ENCODE measurements at regions not wholly inside any gene's neighbourhood (a gene's known extent, or its start where the extent isn't known, plus 50 kb on each side); places are given as distances from the start of the nearest gene placed in this dataset.

DNA sequence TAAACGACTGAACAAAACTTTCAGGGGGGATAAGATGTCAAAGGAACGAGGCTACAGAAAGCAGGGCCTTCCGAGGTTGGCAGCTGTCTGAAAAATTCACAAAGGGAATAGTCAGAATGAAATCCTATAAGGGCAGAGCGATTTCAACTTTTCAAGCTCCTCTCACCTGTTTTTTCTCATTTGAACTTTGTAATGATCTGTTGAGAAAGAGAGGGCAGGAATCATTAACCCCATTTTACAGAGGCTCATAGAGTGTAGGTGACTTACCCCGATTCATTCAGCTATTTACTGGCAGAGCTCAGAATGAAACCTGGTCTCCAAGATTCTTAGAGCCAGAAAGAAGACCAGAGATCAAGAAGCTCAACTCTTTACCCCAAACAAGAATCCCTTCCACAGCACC lies 266.1 kb upstream of the ARID1B start:
- WGBS (ENCODE audit: missing lambda C conversion rate), result 8% methylated on average over 5 of the region's 5 CpGs
- Histone ChIP-seq H3K27ac (no peak overlapping the region), H3K4me1 (no peaks in the 10 kb centered on the region), H3K9me3 (no peaks in the 10 kb centered on the region), H3K4me3 (no peak overlapping the region), H3K4me2 (no peak overlapping the region)
- no peak for TF ChIP-seq SMC3 (IDR thresholded peaks at IDR 0.05)
- no peak for TF ChIP-seq BHLHE40 (IDR thresholded peaks at IDR 0.05; ENCODE audit: low read depth, low read length)
- TF ChIP-seq FOXS1 (CRISPR knock-in tag; IDR thresholded peaks at IDR 0.05), result no peak
- no peak for TF ChIP-seq MAFK (IDR thresholded peaks at IDR 0.05; ENCODE audit: partially characterized antibody)
- no peak for TF ChIP-seq FOSB (CRISPR knock-in tag; IDR thresholded peaks at IDR 0.05)
- no peak for TF ChIP-seq FOSL2 (IDR thresholded peaks at IDR 0.05)
- no peak for TF ChIP-seq FOSL2 (CRISPR knock-in tag; IDR thresholded peaks at IDR 0.05)
- no peak for TF ChIP-seq RNF2 (IDR thresholded peaks at IDR 0.05; ENCODE audit: borderline replicate concordance, low read depth)
- no peak for TF ChIP-seq MYC (IDR thresholded peaks at IDR 0.05; ENCODE audit: borderline replicate concordance, low read length)
- TF ChIP-seq, protein P1, sequence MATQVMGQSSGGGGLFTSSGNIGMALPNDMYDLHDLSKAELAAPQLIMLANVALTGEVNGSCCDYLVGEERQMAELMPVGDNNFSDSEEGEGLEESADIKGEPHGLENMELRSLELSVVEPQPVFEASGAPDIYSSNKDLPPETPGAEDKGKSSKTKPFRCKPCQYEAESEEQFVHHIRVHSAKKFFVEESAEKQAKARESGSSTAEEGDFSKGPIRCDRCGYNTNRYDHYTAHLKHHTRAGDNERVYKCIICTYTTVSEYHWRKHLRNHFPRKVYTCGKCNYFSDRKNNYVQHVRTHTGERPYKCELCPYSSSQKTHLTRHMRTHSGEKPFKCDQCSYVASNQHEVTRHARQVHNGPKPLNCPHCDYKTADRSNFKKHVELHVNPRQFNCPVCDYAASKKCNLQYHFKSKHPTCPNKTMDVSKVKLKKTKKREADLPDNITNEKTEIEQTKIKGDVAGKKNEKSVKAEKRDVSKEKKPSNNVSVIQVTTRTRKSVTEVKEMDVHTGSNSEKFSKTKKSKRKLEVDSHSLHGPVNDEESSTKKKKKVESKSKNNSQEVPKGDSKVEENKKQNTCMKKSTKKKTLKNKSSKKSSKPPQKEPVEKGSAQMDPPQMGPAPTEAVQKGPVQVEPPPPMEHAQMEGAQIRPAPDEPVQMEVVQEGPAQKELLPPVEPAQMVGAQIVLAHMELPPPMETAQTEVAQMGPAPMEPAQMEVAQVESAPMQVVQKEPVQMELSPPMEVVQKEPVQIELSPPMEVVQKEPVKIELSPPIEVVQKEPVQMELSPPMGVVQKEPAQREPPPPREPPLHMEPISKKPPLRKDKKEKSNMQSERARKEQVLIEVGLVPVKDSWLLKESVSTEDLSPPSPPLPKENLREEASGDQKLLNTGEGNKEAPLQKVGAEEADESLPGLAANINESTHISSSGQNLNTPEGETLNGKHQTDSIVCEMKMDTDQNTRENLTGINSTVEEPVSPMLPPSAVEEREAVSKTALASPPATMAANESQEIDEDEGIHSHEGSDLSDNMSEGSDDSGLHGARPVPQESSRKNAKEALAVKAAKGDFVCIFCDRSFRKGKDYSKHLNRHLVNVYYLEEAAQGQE (IDR thresholded peaks at IDR 0.05), result no peak
- TF ChIP-seq, protein P2, sequence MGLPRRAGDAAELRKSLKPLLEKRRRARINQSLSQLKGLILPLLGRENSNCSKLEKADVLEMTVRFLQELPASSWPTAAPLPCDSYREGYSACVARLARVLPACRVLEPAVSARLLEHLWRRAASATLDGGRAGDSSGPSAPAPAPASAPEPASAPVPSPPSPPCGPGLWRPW (IDR thresholded peaks at IDR 0.05), result no peak
- no peak for TF ChIP-seq GATA3 (IDR thresholded peaks at IDR 0.05; ENCODE audit: borderline replicate concordance)
- no peak for TF ChIP-seq RAD21 (conservative IDR thresholded peaks at IDR 0.05 in 1 of 2, IDR thresholded peaks at IDR 0.05 in 1 of 2)
- no peak for TF ChIP-seq NR3C1 (IDR thresholded peaks at IDR 0.05)
- no peak for TF ChIP-seq PHF8 (IDR thresholded peaks at IDR 0.05; ENCODE audit: borderline replicate concordance, low read depth)
- TF ChIP-seq KDM1A (IDR thresholded peaks at IDR 0.05; ENCODE audit: low read depth), result no peak
- no peak for TF ChIP-seq EHF (CRISPR knock-in tag; IDR thresholded peaks at IDR 0.05)
- TF ChIP-seq EHMT2 (IDR thresholded peaks at IDR 0.05; ENCODE audit: low read depth), result no peak
- no peak for TF ChIP-seq CHD2 (IDR thresholded peaks at IDR 0.05; ENCODE audit: low read length, partially characterized antibody)
- no peak for ATAC-seq
- no peak for FAIRE-seq
- no peak for DNase-seq (ENCODE audit: low read depth in 1 of 2, low spot score in 1 of 2)
- CTCF ChIA-PET, result no interaction called here
- POLR2A ChIA-PET, result no interaction called here

DNA sequence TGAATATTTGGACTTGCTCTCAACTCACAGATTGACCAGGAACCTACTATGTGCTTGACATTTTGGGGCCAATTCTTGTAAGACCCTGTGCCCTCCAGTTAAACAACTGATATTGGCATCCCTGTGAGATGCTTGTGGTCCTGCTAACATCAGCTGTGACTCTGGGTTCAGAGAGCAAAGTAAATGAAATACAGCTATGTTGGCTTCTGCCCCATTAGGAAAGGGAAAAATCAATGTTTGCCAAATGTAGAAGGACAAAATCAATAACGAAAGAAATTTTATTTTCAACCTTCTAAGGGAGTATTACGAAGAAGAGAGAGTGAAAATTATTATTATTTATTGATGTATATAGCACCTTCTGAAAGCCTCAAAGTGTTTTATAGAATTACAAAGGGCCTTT lies 266.9 kb upstream of the ARID1B start:
- ATAC-seq, result no peak
- Histone ChIP-seq H3K4me1 (no peaks in the 10 kb centered on the region), H3K9me3 (no peaks in the 10 kb centered on the region), H3K4me2 (no peak overlapping the region), H3K27ac (no peak overlapping the region), H3K4me3 (no peak overlapping the region)
- TF ChIP-seq TP53 (CRISPR knock-in tag; IDR thresholded peaks at IDR 0.05) (no peak), POLR2A (IDR thresholded peaks at IDR 0.05; ENCODE audit: low read length) (no peak), ZSCAN20 (CRISPR knock-in tag; IDR thresholded peaks at IDR 0.05) (no peak), CEBPB (IDR thresholded peaks at IDR 0.05) (no peak), RNF2 (IDR thresholded peaks at IDR 0.05; ENCODE audit: borderline replicate concordance, low read depth) (no peak), MAFK (IDR thresholded peaks at IDR 0.05; ENCODE audit: partially characterized antibody) (no peak), SREBF2 (IDR thresholded peaks at IDR 0.05) (no peak)
- 21% methylated on average over 2 of the region's 2 CpGs for WGBS (ENCODE audit: missing lambda C conversion rate)
- ChIA-PET POLR2A (no interaction called here), CTCF (no interaction called here)
- no peak for FAIRE-seq
- DNase-seq (ENCODE audit: low read depth in 1 of 2, low spot score in 1 of 2), result no peak

DNA sequence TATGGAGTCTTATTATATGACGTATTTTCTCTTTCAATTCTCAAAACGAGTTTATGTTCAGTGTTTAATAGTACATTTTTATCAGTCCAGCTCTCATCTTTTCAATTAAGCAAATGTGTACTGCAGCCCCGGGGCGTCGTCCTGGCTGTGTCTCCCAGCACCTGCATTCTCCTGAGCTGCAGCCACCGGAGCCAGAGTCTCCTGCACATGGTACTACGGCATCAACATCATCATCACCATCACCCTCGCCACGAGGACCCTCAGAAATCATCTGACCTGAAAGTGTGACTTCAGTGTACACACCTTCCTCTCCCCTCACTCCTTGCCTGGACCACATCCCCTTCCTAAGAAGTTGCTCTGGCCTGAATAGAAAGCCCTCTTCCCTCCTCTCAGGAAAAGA lies 267.7 kb upstream of the ARID1B start:
- ATAC-seq (no peak), DNase-seq (ENCODE audit: low read depth in 1 of 2, low spot score in 1 of 2) (no peak), FAIRE-seq (no peak)
- ChIA-PET POLR2A (no interaction called here), CTCF (no interaction called here)
- TF ChIP-seq SREBF2 (IDR thresholded peaks at IDR 0.05), result no peak
- no peak for TF ChIP-seq KDM1A (IDR thresholded peaks at IDR 0.05; ENCODE audit: low read depth)
- TF ChIP-seq KDM5A (IDR thresholded peaks at IDR 0.05), result no peak
- no peak for TF ChIP-seq RFX5 (IDR thresholded peaks at IDR 0.05)
- TF ChIP-seq, protein P3, sequence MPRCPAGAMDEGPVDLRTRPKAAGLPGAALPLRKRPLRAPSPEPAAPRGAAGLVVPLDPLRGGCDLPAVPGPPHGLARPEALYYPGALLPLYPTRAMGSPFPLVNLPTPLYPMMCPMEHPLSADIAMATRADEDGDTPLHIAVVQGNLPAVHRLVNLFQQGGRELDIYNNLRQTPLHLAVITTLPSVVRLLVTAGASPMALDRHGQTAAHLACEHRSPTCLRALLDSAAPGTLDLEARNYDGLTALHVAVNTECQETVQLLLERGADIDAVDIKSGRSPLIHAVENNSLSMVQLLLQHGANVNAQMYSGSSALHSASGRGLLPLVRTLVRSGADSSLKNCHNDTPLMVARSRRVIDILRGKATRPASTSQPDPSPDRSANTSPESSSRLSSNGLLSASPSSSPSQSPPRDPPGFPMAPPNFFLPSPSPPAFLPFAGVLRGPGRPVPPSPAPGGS (IDR thresholded peaks at IDR 0.05), result no peak
- TF ChIP-seq CBX8 (IDR thresholded peaks at IDR 0.05), result no peak
- TF ChIP-seq HOXB13 (CRISPR knock-in tag; IDR thresholded peaks at IDR 0.05; ENCODE audit: low read depth), result no peak
- no peak for TF ChIP-seq ZC3H11A (IDR thresholded peaks at IDR 0.05)
- no peak for TF ChIP-seq RCOR1 (IDR thresholded peaks at IDR 0.05; ENCODE audit: low read depth, low read length)
- TF ChIP-seq FOSL2 (IDR thresholded peaks at IDR 0.05), result no peak
- no peak for TF ChIP-seq FOSL2 (CRISPR knock-in tag; IDR thresholded peaks at IDR 0.05)
- TF ChIP-seq RNF2 (IDR thresholded peaks at IDR 0.05; ENCODE audit: borderline replicate concordance, low read depth), result no peak
- TF ChIP-seq, protein P2 (IDR thresholded peaks at IDR 0.05), result no peak
- no peak overlapping the region for H3K4me2 ChIP-seq
- no peak overlapping the region for H3K4me3 ChIP-seq
- H3K4me1 ChIP-seq, result no peaks in the 10 kb centered on the region
- WGBS (ENCODE audit: missing lambda C conversion rate), result 30% methylated on average over 8 of the region's 9 CpGs
- H3K9me3 ChIP-seq, result no peaks in the 10 kb centered on the region
- no peak overlapping the region for H3K27ac ChIP-seq

Data from A549 (cell line).